ENCODE measurements at regions not wholly inside any gene's neighbourhood (a gene's known extent, or its start where the extent isn't known, plus 50 kb on each side); places are given as distances from the start of the nearest gene placed in this dataset.

DNA sequence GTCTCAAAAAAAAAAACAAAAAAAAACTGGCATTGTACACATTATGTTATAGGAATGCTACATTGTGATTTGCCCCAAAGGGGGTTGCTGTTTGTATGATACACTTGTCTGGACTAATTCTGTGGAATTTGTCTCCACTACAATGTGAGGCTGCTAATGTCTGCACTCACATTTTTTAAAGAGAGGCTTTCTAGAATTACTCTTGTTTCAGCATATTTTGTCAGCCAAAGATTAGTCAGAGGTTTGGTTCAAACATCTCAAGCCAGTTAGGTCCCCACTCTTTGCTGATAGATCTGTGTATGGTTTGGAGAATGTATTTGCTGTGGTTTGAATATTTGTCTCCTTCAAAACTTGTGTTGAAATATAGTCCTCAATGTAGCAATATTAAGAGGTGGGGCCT is 59.3 kb upstream of the ZNF169 start:
- intact Hi-C loops (cut with DNase I; ENCODE audit: low total_unique reads) = no loop called here
- H3K4me3 ChIP-seq = no peak overlapping the region
- peaks cover 0 to 27% (median 18%) of the 10 kb centered on the region in 4 donors for H3K9me3 ChIP-seq
- no peak overlapping the region for H3K27ac ChIP-seq
- no peaks in the 10 kb centered on the region for H3K27me3 ChIP-seq
- peaks cover 0 to 14% (median 5%) of the 10 kb centered on the region in 4 donors for H3K36me3 ChIP-seq
- no peak for DNase-seq
- no peaks in the 10 kb centered on the region for H3K4me1 ChIP-seq
- TF ChIP-seq, protein P1, sequence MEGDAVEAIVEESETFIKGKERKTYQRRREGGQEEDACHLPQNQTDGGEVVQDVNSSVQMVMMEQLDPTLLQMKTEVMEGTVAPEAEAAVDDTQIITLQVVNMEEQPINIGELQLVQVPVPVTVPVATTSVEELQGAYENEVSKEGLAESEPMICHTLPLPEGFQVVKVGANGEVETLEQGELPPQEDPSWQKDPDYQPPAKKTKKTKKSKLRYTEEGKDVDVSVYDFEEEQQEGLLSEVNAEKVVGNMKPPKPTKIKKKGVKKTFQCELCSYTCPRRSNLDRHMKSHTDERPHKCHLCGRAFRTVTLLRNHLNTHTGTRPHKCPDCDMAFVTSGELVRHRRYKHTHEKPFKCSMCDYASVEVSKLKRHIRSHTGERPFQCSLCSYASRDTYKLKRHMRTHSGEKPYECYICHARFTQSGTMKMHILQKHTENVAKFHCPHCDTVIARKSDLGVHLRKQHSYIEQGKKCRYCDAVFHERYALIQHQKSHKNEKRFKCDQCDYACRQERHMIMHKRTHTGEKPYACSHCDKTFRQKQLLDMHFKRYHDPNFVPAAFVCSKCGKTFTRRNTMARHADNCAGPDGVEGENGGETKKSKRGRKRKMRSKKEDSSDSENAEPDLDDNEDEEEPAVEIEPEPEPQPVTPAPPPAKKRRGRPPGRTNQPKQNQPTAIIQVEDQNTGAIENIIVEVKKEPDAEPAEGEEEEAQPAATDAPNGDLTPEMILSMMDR (IDR thresholded peaks at IDR 0.05) = no peak
- TF ChIP-seq POLR2A (IDR thresholded peaks at IDR 0.05) (no peak), EP300 (IDR thresholded peaks at IDR 0.05) (no peak), POLR2AphosphoS5 (IDR thresholded peaks at IDR 0.05) (no peak)

DNA sequence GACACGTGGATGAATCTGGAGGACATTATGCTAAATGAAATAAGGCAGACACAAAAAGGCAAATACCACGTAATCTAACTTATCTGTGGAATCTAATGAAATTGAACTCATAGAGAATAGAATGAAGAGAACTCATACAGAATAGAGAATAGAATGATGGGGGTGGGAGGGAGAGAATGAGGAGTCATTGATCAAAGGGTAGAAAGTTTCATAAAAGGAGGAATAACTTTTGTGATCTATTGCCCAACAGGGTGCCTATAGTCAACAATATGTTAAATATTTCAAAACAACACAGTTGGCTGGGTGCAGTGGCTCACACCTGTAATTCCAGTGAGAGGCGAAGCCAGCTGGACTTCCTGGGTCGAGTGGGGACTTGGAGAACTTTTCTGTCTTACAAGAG is 54.9 kb upstream of the ZNF169 start:
- Histone ChIP-seq H3K27me3 (no peaks in the 10 kb centered on the region), H3K9me3 (peaks cover 0 to 11% (median 7%) of the 10 kb centered on the region in 4 donors), H3K4me1 (no peaks in the 10 kb centered on the region), H3K36me3 (no peaks in the 10 kb centered on the region), H3K27ac (no peak overlapping the region), H3K4me3 (no peak overlapping the region)
- WGBS, 5 donors = 60 to 73% (median 68%) methylated on average over 4 of the region's 4 CpGs
- no peak for DNase-seq
- no peak for TF ChIP-seq POLR2AphosphoS5 (IDR thresholded peaks at IDR 0.05)
- TF ChIP-seq POLR2A (IDR thresholded peaks at IDR 0.05) = no peak
- TF ChIP-seq, protein P1 (IDR thresholded peaks at IDR 0.05) = no peak
- intact Hi-C loops (cut with DNase I; ENCODE audit: low total_unique reads) = no loop called here

DNA sequence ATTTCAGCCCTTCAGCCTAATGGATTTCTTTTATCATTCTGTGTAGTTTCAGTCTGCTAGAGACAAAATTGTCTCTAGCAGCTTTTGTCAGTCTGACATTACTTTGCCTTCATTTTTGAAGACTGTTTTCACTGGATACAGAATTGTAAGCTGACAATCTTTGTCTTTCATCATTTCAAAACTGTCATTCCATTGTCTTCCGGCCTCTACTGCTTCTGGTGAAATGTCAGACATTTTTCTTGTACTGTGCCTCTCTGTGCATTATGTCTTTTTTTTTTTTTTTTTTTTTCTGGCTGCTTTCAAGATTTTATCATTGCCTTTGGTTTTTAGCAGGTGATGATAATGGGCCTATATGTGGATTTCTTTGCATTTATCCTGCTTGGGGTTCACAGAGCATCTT is 51.3 kb upstream of the ZNF169 start:
- WGBS, 5 donors = 83 to 98% (median 94%) methylated on average over 1 of the region's 1 CpG
- no peaks in the 10 kb centered on the region for H3K36me3 ChIP-seq

More for the DNA sequence above, 51.3 kb upstream of the ZNF169 start:
- TF ChIP-seq, protein P1 (IDR thresholded peaks at IDR 0.05) = no peak
- no peak for TF ChIP-seq POLR2AphosphoS5 (IDR thresholded peaks at IDR 0.05)
- no peak for TF ChIP-seq POLR2A (IDR thresholded peaks at IDR 0.05)
- no peak for TF ChIP-seq EP300 (IDR thresholded peaks at IDR 0.05)
- no peak for DNase-seq
- H3K4me1 ChIP-seq = no peaks in the 10 kb centered on the region
- H3K27ac ChIP-seq = no peak overlapping the region
- no peaks in the 10 kb centered on the region for H3K27me3 ChIP-seq
- intact Hi-C loops (cut with DNase I; ENCODE audit: low total_unique reads) = no loop called here
- peaks cover 0 to 11% (median 7%) of the 10 kb centered on the region in 4 donors for H3K9me3 ChIP-seq
- H3K4me3 ChIP-seq = no peak overlapping the region

Small RNA genes lying in the stretch of these regions (small RNA-seq; reads per million reads assigned to genes)
- gene MIRLET7A1 (9.0 to 22.0 (median 12.2) reads per million in 4 donors), gene MIRLET7D (227 to 404 (median 287) reads per million in 4 donors), gene MIRLET7F1 (96.3 to 282 (median 180) reads per million in 4 donors)
